GM12865 (cell line): ENCODE measurements at regions not wholly inside any gene's neighbourhood (a gene's known extent, or its start where the extent isn't known, plus 50 kb on each side); places are given as distances from the start of the nearest gene placed in this dataset.
A peak's percentile ranks its signal among the peaks of the same experiment; 100 is the strongest.

ENCODE experiments used
- DNase-seq: peaks from one replicate; pipeline ENCODE4 v3.0.0; 2010; ENCODE audit warnings: low read depth
- H3K4me3 ChIP-seq: 2 replicates; pipeline ENCODE4 v1.5.1; 2011; ENCODE audit warnings: mild to moderate bottlenecking, low read depth, low read length, control low read depth
- CTCF ChIP-seq: IDR thresholded peaks from 2 replicates; pipeline ENCODE4 v1.5.1; 2011; ENCODE audit warnings: low read length, control low read depth, low read depth, inconsistent platforms; ENCODE audit not compliant: insufficient read depth; ENCODE audit errors: missing control alignments

DNA sequence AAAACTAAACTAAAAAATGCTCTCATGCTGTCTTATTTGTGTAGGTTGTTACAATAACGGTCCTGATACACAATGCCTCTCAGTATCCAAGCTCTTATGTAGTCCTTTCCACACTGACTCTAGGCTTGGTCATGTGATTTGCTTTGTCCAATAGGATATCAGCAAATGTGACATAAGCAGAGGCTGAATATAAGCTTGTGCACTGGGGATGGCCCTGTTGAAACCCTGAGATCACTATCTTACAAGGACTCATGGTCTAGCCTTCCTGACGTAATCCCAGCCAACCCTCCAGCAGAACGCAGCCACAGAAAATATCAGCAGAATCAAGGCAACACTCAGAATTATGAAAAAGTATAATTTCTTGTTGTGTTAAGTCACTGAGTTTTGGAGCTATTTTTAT is 145.1 kb upstream of the CCN2 start:
- DNase-seq: no peak
- TF ChIP-seq CTCF: no peak
- H3K4me3 ChIP-seq: no peak overlapping the region

DNA sequence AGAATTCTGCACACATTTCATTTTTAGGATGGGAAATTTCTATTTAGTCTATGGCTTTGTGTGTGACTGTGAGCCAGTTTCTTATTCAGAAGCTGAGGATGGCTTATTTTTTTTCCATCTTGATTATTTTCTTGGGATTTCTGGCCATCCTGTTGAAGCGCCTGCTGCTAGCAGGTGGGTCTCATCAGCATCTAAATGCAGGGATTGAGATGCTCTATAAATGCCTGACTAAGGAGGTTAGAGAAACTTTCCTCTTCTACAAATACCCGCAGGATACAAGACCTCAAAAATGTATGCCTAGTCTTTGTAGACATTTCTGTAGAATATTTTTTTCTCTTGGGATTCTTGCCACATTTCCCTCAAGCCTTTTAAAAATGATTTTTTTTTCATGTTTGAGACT is 138.0 kb upstream of the CCN2 start:
- TF ChIP-seq CTCF: no peak
- DNase-seq: no peak
- H3K4me3 ChIP-seq: no peak overlapping the region

DNA sequence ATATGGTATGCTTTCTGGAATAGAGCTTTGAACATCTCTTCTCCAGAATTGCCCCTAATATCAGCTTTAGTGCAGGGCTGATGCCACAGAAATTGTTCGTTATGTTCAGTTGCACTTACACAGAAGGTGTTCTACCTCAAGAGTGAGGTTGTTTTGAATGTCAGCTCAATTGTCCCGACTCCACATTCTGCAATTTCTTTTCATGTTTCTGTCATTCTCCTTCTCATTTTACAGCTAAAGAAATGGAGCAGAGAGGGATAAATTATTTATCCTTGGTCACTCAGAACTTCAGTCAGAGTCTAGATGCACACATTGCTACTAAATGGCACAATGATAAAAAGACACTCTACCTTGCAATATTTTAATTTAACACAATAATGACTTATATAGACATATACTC is 137.0 kb upstream of the CCN2 start:
- H3K4me3 ChIP-seq: no peak overlapping the region
- no peak for TF ChIP-seq CTCF
- DNase-seq: no peak

DNA sequence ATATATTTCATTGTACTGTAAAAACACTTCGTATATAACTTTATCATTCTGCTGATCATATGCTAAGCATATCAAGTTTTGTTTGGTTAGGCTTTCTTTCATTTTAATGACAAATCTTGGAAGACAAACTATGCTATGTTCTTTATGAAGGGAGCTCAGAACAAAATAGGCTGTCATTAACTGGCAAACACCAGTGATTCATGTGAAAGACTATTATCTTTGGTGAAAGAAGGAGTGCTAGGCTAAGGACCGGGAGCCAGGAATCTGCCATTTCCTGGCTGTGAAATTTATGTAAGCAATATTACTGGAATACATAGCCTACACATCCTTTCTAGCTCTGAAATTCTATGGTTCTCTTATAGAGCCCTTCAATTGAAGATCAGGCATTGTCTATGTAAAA is 136.2 kb upstream of the CCN2 start:
- no peak for TF ChIP-seq CTCF
- no peak overlapping the region for H3K4me3 ChIP-seq
- no peak for DNase-seq

GRCh38 chr6:132085731-132086130 is 134.6 kb upstream of the CCN2 start:
- no peak overlapping the region for H3K4me3 ChIP-seq
- DNase-seq: peak; percentile 6
- TF ChIP-seq CTCF: no peak

GRCh38 chr6:132084811-132085509 is 133.8 kb upstream of the CCN2 start:
- DNase-seq: peak; percentile 62
- H3K4me3 ChIP-seq: no peak overlapping the region
- TF ChIP-seq CTCF: no peak

- no peak for DNase-seq
- H3K4me3 ChIP-seq: no peak overlapping the region
- TF ChIP-seq CTCF: no peak
Observed at GRCh38 chr6:132082421-132082820, 131.2 kb upstream of the CCN2 start.
